Erythroblast (primary cell): ENCODE measurements at regions not wholly inside any gene's neighbourhood (a gene's known extent, or its start where the extent isn't known, plus 50 kb on each side); places are given as distances from the start of the nearest gene placed in this dataset.

ENCODE experiments used
- GATA1 ChIP-seq: IDR thresholded peaks from 2 replicates; pipeline ENCODE4 v1.6.1; 2011; ENCODE audit warnings: low read depth, mild to moderate bottlenecking, control low read depth, low read length, moderate library complexity
- POLR2A ChIP-seq: IDR thresholded peaks from 2 replicates; pipeline ENCODE4 v1.6.1; 2011; ENCODE audit warnings: mild to moderate bottlenecking, low read length

- no peak for TF ChIP-seq POLR2A
- no peak for TF ChIP-seq GATA1
Observed at GRCh38 chr22:47594836-47595521, 832.5 kb downstream of the TBC1D22A start.
